Activated CD8-positive, alpha-beta memory T cell treated with anti-CD3 and anti-CD28 coated beads for 1 hour (primary cell): ENCODE measurements at regions not wholly inside any gene's neighbourhood (a gene's known extent, or its start where the extent isn't known, plus 50 kb on each side); places are given as distances from the start of the nearest gene placed in this dataset.

Source experiments
- DNase-seq, 2 donors: peaks; one replicate each; pipeline ENCODE4 v3.0.0-alpha.2; 2020; ENCODE audit warnings: low read depth in 1 of 2; ENCODE audit errors: extremely low read depth in 1 of 2

DNA sequence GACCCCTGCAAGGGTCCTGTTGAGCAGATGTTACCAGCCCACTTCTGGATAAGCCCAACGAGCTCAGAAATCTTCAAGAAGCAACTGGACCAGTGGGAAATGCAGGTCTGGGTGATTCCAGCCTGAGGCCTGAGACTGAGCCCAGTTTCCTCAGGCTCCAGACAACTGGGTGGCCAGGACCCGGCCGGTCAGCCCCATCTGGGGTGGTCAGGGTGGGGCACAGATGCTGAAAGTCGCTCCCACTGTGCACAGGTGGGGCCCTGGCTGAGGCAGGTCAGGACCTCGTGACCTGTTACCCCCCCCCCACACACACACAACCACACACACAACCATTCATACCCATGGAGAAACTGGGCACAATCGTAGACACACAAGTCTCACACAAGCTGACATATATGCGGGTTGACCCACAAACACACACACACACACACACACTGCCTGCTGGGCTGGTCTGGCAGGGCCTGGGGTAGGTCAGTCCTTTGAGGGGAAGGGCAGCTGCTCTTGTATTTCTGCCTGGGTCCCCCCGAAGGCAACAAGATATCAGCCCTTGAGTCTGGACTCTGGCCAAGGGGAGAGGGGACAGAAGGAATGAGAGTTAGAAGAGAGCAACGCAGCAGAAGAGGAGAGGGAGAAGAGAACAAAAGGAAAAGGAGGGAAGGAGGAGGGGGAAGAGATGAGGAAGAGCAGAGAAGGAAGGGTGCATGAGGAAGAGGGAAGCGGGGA, 99.0 kb upstream of the CDH5 start:
- no peak for DNase-seq

DNA sequence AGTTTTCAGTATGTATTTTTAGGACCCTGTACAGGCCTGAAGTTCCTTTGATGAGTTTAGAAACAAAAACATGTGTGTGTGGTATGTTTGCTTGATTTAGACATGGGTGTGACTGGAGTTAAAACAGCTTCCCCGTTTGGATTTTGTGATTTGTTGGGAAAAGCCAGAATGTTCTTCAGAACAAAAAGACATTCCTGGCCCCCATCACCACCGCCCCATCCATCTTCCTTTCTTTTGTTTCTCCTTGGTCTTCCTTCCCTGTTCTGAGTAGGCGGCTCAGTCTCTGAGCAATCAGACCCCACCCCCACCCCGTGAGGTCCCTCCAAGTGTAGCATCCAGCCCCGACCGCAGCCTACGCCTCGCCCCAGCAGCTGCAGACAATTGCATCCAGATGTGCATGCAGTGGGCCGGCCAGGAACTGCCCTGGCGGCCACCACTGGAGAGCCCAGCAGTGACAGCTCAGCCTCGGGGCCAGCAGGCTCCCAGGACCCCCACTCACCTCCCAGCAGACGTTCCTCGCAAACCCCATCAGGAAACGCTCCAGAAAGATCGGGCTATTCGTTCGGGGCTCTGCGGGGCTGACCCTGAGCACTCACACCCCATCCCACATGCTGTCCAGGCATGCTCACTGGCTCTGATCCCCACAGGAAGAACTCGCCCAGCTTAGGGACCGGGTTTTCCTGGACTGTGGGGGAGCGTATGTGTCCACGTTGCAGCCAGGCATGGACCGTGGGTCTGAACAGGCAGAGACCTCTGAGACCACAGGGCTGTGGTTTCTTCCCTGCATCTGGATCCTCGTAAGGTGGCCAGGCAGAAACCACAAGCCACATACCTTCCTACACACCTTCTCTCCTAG, 99.8 kb upstream of the CDH5 start:
- no peak for DNase-seq

DNA sequence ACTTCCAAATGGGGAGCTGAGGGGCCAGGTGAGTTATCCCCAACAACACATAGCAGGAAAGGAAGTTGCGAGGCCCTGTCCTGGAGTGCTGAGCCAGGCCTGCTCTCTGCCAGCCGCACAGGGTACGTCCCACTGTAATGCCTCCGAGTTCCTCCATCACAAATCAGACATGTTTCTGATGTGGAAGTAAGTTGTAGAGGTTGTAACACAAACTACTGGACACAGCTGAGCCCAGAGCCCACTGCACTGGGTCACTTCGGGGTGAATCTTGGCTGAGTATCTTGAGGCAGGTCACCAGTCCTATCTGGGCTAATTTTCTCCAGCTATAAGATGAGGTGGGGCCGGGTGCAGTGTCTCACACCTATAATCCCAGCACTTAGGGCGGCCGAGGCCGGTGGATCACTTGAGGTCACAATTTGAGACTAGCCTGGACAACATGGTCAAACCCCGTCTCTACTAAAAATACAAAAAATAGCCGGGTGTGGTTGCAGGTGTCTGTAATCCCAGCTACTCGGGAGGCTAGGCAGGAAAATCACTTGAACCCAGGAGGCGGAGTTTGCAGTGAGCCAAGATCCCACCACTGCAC, 100.8 kb upstream of the CDH5 start:
- no peak for DNase-seq

DNA sequence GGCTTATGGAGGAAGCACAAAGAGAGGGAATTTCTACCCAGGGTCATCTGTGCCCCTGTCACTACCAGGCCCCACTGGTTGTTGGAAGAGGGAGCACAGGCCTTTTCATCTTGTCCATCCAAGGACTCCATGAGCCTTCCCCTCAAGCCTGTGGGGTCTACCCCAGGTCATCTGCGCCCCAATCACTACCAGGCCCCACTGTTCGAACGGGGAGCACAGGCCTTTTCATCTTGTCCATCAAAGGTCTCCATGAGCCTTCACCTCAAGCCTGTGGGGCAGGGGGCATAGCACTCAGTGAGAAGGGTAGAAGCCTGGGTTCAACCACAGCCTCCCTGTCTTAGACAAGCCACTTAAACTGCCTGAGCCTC, 101.5 kb upstream of the CDH5 start:
- DNase-seq = no peak

DNA sequence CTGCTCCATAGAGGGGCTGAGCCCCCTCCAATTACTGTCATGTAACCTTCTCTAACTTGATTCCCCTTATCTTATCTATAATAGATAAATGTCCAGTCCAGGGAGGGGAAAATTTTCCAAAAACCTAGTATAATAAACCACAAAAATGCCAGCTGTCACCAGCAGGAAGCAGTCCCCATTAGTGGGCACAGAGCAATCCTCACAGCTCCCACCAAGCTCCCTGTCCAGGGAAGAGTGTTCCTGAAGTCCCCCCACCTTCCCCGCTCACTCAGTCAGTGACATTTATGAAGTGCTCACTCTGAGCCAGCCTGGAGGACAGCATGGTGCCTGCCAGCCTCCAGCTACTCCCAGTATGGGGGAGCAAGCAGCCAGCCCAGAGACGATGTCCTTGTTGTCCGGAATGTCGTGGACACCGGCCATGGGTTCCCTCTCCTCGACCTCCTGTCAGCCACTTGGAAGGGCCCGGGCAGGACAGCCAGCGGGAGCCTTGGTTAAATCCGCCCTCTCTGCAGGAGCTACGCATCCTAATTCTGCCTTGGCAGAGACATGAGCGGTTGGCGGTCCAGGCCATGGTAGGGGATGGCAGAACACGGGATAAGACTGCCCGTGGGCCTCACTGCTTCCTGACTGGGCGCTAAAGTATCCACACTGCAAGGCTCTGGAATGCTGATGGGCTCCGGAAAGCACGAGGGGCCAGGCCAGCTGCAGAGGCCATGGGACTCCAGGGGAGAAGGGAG, 102.0 kb upstream of the CDH5 start:
- no peak for DNase-seq

DNA sequence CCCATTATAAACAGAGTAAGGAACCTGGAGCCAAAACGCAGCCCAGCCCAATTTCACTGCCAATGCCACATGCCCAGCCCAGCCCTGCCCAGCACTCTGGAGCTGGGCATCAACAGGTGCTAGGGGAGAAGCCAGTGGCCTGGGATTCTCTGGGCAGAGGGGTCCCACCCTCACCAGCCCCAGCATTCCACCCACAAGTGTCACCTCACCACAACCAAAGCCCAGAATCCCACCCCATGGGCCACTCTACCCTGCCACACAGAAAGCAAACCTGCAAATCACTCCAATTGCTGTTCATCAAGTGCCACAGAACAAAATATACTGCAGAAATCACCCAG, 102.5 kb upstream of the CDH5 start:
- no peak for DNase-seq

DNA sequence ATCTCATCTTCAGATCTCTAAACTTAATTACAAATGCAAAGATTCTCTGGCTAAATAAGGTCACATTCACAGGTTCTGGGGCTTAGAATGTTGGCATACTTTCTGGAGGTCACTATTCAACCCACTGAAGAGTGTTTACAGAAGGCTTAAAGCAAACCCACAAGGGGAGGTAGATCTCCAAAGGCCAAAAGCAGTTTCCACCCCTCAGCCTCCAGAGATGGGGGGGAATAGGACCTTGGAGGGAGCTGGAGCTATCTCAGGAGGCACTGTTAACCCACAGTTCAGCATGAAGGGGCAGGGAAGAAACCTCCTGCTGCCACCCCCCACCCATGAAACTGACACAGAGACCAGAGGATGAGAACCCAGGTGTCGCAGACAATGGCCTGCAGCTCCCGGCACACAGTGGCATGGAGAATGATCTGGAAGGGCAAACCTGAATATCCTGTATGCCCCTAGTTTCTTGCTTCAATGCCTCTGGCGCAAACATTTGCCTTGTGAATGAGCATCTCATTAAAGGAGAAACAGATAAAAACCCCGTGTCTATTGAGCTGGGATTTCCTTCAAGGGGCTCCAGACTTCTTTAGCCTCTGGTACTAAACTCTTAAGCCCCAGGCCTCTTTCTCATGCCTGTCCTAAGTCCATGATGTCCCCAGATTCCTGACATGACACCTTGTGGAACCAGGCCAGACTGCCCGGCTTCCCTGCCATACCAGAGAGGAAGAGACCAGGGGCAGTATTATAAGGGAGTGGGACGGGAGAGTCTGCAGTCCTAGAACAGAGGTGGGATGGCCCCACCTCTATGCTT, 103.1 kb upstream of the CDH5 start:
- no peak for DNase-seq

DNA sequence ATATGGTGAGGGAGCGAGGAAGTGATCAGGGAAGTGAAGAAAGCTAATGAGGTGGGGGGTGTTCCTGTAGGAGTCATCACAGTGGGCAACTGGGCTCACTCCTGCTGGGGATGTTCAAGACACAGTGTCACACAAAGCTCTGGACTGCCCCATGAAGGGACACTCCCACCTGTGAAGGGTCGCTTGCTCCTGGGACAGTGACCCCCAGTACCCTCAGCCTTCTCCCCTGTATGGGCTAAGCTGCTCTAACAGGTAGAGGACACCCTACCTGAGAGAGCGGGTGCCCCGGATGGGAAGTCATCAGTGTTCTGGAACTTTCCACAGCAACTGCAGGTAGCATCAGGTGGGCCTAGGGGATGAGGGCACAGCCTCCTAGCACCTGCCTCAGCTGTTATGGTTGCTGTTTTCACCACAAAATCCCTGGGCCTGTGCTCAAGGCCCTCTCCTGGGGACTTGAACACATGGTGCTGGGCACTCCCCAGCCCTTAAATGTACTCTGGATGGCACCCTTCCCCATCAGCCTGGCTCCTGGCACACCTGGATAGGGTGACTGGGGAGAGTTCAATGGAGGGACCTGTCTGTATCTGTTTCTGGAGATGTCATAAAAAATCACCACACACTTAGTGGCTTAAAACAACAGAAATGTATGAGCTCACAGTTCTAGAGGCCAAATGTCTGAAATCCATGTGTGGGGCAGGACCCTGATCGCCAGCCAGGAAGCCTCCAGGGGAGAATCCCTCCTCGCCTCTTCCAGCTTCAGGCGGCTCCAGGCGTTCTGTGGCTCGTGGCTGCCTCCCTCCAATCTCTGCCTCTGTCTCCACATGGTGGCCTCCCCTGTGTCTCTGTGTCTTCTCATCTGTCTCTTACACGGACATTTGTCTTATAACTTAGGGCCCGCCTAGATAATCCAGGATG, 104.0 kb upstream of the CDH5 start:
- DNase-seq = no peak

DNA sequence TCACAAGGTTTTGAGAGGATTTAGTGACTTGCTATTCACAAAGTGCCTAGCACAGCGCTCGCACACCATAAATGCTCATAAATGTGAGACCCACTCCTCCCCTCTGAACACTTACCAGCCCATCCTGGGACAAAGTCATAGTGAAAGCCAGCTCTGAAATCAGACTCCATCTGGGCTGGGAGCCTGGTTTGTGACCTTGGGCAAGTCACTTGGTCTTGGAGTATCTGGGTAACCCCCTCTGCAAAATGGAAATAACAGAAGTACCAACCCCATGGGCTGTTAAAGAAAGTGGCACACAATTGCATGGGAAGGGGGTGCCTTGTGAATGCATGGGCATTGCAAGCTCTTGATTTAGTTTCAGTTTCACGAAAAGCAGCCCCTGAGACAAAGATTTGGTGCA, 104.7 kb upstream of the CDH5 start:
- DNase-seq = no peak

DNA sequence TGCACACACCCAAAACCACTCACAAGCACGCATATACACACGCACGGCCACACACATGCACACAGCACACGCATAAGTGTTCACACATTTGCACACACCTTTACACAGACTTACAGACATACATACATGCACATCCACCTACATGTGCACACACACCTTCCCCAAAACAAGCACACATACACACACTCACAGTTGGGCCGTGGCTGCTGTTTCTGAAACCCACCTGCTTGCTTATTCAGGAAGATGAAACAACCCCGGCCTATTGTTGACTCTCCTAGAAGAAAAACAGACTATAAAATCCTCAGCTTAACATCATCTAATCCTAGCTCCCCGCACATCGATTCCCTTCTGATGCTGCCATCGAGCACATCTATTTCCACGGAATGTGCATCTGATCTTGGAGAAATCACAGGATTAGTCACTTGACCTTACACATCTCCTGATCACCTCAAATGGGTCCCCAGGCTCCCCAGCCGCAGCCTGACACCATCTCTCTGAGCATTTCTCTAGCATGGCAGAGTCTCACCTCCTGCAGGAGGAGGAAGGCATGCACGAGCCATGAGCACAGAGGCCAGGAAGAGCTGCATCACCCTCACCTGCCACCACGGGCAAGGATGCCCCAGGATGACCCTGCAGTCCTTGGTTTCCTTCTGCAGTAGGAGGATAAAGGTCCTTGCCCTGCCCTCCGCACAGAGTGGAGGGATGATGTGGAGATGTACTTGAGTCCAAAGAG, 105.8 kb upstream of the CDH5 start:
- no peak for DNase-seq

DNA sequence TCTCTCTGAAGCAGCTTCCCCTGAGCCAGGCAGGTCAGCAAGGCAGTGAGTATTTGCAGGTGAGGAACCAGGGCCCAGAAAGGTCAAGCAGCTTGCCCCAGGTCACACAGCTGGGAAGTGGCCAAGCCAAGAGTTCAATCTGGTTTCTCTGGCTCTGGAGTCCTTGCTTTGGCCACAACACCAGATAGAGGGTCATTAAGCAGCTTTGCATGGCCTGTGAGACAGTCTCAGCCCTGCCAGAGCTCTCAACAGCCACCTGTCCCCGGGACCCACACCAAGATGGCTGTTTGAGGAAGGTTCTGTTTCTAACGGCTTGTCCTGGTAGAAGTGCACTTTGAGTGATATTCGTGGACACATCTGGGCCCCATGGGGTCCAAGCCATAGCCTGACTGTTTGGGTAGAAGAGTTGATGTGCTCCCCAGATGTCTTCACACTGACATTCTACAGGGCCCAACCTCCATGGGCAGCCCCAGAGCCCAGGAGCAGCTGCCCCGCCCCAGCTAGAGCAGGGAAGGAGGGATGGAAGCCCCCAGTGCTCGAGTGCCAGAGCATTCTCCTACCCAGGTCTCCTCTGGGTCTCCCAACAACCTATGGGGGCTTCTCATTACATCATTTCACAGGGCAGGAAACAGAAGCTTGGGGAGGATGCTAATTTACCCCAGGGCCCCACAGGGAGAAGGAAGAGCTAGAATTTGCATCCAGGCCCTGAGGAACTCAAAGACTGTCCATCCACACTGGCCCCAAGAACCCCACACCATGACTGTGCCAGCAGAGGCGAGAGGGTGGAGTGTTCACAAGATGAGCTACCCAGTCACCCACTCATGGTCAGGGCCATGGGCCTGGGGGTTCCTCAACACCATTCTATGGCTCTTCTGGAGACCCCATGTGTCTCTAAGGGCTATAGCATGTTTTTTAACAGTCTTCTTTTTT, 107.3 kb upstream of the CDH5 start:
- DNase-seq = no peak

DNA sequence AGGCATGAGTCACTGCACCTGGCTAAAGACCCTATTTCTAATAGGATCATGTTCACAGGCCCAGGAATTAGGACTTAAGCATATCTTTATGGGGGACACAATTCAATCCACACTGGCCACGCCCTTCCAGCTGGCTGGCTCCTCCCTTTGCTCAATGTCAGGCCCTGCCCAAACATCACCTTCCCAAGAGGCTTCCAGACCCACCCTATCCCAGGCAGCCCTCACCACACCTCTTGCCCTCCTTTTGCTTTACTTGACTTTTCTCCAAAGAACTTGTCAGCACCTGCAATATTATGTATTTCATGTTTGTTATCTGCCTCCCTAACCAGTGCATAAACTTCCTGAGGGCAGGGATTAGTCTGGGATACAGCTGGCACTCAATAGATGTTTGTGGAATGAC, 109.6 kb upstream of the CDH5 start:
- DNase-seq = no peak

DNA sequence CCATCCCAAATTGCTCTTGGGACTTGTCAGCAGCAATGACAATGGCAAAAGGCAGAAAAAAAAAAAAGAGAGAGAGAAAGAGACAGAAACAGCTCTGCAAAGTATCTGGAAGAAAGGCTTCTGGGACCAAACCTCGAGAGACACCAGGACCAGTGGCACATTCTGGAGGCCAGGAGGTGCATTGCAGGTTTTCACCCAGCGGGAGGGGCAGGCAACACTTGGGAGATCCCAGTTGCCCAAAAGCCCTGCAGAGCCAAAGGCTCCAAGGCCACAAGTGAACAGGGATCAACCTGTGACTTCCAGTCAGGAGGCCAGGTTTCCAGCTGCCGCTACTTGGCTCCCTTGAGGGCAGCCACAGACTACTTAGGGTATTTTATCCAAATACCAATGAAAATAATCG, 110.8 kb upstream of the CDH5 start:
- no peak for DNase-seq

DNA sequence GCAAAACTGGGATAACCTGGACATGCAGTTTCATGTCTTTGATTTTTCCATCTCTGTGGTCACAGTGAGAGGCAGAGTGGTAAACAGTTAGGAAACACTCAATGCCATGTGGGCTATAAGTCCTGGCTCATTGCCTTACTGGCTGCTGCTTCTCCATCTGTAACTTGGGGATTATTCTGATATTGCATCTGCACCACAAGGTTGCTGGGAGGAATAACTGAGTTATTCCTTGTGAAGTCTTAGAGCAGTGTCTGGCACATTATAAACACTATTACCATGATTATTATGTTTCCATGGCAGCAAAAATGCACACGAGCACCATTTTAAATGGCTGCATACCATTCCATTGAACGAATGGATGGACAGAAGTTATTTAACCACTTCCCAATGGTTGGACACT, 111.7 kb upstream of the CDH5 start:
- no peak for DNase-seq

DNA sequence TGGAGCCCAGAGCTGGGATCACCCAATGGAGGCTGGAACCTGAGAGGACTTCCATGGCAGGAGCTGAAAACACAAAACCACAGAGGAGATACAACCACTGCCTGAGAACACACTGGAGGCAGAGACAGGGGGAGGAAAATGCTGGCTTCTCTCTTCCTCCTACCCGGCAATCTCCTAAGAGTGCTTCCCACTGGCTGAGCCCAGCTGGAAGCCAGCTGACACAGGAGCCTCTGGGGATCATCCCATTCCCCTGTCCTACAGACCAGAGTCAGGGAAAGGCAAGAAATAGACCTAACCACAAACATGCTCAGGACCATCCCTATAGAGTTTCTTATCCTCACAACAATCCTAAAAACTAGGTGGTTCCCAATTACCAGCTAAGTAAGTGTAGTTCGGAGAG, 112.4 kb upstream of the CDH5 start:
- DNase-seq = no peak

DNA sequence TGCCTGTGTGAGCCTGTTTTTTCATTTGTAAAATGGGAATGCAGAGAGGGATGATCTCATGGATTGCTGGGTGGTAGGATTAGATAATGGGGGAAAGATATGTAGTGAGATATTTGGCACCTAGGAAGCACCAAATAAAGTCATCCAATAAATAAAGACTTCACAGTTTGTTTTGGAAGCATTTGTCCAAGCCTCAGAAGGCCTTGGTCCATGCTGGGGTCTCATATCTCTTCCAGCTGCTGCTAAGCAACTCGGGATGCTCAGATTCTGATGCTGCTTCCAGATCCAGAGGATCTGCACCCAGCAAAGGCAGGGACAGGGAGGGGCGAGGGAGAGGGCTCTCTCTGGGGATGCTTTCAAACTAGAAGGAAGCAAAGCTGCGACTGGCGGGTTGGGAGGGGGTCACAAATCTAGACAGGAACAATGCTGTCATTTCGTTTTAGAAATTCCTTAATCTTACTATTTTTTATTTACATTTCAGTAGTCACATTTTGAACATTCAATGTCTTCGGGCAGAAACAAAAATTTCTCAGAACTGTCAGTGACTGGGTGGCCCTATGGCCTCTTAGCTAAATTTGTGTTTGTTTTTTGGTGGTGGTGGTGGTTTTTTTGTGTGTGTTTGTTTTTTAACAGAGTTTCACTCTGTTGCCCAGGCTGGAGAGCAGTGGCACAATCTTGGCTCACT, 114.9 kb upstream of the CDH5 start:
- no peak for DNase-seq

DNA sequence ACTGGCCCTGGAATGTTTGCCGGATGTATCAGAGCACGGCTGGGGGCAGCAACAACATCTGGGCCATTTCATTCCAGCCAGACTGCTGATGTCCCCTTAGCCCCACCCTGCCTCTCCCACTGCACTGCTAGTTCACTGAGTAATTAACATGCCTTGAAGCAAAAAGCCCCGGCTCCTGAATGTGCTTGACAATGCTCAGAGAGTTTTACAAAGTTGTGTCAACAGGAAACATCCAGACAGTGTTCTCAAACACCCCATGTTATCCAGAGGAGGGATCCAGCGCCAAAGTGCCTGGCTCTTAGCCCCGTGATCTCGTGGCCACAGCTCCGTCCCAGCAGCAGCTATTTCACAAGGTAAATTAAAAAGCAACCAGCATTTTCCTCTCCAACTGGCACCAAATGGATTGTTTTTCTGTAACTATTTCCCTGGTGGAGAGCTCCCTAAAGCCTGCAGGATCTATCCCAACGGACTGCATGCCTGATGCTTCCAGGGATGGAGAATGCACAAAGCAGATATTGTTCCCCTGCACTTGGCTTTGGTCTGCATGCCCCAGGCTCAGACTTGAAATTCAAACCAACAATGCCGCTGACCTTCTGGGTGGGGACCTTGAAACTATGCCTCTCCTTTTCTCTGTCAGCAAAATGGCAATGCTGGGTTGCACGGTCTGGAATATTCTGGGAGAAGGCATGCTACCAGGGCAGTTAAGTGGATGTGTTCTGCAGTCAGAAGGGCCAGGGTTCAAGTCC, 115.6 kb upstream of the CDH5 start:
- DNase-seq = no peak
